HG03103 (cell line): ENCODE measurements at regions not wholly inside any gene's neighbourhood (a gene's known extent, or its start where the extent isn't known, plus 50 kb on each side); places are given as distances from the start of the nearest gene placed in this dataset.
A peak's percentile ranks its signal among the peaks of the same experiment; 100 is the strongest.

Source experiments
- ATAC-seq: cut with Tn5 transposase; IDR thresholded peaks from one replicate; pipeline ENCODE4 v1.9.1; 2021; ENCODE audit warnings: low read depth; ENCODE audit not compliant: unreplicated experiment

DNA sequence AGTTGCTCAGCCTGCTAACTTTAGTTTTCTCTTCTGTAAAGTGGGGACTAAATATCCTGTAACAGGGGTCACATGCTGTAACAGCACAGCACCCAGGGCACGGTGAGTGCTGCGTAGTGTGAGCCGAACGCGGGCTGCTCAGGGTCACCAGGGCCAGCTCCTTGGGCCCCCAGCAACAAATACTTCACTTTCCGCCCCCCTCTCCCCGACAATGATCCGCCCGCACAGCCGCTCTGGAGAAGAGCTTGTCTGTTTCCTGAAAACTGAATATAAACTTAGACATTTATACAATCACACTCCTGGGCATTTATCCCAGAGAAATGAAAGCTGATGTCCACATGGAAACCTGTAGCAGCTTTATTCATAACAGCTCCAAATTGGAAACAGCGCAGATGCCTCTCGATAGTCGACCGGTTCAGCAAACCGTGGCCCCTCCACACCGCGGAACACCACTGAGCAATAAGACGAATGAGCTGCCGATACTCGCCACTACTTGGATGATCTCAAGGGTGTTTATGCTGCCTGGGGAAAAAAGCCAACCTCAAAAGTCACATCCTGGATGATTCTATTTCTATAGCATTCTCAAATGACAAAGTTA, 267.2 kb downstream of the PARN start:
- ATAC-seq: no peak

DNA sequence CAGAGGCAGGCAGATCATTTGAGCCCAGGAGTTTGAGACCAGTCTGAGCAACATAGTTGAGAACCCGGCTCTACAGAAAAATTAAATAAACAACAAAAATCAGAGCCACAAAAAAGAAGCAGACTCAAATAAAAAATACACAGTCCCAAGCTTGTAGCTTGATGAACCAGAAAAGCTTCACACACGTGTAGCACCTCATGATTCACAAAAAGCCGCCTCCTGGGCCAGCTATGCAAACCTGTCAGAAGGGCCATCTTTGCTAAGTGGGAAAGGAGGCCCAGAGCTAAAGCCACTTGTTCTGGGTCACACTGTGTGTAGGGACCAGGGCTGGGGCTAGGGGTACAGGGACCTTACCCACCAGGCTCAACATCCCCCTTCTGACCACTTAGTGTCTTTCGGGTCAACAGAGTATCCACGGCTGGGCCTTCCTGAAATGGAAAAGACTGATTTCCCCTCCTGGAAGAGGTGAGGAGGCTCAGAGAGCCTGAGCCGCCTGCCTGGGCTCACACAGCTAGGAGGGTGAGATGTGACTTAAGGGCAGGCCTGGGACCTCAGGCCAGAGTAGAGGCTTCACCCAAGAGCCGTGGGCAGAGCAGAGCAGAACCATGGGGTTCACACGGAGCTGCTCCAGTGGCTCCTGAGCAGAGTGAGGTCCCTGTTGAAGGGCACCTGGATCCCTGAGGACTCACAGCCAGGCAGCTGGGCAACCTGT, 269.6 kb downstream of the PARN start:
- no peak for ATAC-seq

DNA sequence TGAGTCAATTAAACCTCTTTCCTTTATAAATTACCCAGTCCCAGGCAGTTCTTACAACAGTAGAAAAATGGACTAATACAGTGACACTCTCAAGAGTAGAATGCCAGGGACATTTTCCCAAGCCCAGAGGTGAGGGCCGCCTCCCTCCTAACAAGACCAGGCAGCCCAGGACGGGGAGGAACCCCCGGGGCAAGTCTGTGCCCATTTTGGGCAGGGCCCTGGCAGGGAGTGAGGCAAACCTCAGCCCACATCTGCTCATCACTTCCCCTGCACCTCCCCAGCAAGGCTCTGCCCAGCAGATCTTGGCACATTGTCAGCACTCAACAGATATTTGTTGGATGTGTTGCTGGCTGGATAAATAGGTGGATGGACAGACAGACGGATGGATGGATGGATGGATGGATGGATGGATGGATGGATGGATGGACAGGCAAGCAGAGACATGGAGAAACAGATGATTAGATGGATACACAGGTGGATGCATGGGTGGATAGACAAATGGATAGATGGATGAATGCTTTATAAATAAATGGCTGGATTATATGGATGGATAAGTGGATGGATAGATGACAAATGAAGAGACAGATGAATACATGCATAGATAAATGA, 271.3 kb downstream of the PARN start:
- ATAC-seq: no peak

DNA sequence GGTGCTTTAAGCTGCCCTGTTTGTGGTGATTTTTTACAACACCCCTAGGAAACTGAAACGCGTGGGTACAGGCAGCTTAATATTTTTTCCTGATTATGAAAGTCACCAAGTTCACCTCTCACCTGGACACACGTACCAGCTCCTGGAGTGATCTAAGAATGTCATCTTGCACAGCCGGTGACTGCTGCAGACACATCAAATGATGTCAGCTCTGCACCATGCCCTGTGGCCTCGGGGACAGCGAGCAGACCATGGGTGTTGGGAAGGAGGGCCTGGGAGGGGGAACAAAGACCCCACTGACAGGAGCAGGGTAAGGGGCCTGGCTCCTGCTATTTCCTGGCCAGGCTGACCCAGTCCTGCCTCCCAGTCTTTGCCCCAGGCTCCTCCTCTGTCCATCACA, 272.7 kb downstream of the PARN start:
- no peak for ATAC-seq

DNA sequence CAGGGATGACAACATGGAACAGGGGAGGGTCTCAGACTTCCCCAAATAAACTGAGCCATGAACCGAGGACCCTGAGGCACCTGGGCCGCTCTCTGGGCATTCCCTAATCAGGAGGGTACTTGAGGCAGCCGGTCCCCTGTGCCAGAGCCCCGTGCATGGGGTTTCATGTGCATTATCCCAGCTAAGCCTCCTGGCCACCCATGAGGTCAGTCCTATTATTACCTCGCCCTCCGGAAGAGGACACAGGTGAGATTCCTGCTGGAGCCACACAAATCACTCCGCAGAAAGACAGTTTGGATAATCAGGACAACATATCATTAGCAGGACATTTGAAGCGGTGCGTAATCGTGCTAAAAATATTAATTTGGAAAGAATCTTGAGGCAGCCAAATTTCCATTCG, 274.0 kb downstream of the PARN start:
- ATAC-seq: no peak

DNA sequence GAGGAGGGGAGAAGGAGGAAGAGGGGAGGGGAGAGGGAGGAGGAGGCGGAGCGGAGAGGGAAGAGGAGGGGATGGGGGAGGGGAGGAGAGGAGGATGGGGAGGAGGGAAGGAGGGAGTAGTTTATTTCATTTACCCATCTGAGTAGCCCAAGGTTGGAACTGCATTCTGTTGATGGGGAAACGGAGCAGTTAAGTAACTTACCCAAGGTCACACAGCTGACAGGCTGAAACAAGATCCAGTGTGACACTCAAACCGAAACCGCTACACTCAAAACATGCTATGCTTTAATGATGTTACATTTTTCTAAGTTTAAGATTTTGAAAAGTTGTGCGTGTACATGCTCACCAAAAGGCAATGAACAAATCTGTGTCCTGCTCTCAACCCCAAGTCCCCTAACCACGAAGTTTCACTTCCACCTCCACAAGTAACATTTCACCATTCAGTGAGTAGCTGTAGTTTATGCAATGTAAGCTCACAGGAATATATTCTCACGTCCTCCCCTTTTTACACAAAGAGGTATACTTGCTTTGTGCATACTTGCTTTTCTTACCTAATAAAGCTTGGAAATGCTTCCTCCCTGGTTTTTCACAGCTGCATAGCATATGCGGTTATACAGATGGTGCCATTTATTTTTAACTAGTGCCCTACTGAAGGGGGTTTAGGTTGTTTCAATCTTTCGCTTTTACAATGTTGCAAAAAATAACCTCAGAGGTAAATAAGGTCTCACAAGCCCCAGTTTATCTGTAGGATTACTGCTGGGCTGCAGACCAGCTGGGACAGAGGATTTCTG, 275.3 kb downstream of the PARN start:
- ATAC-seq: peak; percentile 85

DNA sequence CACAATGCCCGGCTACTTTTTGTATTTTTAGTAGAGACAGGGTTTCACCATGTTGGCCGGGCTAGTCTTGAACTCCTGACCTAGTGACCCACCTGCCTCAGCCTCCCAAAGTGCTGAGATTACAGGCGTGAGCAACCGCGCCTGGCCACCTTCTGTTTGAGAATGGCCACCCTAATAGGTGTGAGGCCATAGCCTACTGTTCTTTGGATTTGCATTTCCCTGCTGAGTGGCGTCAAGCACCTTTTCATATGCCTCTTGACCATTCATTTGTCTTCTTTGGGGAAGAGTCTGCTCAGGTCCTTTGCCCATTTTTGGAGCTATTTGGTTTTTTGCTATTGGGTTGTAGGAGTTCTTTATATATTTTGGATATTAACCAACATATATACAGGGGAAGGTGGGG, 276.7 kb downstream of the PARN start:
- no peak for ATAC-seq

DNA sequence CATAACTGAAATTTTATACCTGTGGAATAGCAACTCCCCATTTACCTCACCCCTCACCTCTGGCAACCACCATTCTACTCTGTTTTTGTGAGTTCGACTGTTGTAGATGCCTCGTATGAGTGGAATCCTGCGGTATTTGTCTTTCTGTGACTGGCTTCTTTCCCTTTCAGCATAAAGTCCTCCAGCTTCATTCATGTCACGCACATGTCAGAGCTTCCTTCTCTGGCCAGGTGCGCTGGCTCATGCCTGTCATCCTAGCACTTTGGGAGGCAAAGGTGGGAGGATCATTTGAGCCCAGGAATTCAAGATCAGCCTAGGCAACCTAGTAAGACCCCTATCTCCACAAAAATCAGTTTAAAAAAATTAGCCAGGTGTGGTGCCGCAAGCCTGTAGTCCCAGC, 278.4 kb downstream of the PARN start:
- no peak for ATAC-seq

DNA sequence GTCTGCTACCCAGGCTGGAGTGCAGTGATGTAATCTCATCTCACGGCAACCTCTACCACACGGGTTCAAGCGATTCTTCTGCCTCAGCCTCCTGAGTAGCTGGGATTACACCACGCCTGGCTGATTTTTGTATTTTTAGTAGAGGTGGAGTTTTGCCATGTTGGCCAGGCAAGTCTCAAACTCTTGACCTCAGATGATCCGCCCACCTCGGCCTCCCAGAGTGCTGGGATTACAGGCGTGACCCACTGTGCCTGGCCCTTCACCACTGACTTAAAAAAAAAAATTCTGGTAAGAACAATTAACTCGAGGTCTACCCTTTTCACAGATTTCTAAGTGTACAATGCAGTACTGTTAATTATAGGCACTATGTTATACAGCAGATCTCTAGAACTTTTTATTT, 279.4 kb downstream of the PARN start:
- no peak for ATAC-seq

DNA sequence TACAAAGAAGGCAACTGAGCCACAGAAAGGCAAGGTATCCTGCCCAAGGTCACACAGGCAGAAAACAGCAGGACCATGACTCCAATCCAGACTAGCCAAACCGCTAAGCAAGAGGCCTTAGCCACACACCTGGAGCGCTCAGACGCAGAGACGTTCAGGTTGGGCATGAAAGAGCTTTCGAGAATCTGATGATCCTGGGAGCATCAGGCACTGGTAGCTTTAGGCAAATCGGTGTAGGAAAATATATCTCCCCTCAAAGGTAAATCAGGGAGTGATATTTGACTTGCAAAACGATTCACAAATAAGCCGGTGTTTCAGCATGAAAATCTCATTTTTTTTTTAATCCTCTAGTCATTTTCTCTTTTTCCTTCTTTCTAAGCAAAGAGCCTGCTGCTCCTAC, 279.0 kb downstream of the MRTFB start:
- no peak for ATAC-seq

DNA sequence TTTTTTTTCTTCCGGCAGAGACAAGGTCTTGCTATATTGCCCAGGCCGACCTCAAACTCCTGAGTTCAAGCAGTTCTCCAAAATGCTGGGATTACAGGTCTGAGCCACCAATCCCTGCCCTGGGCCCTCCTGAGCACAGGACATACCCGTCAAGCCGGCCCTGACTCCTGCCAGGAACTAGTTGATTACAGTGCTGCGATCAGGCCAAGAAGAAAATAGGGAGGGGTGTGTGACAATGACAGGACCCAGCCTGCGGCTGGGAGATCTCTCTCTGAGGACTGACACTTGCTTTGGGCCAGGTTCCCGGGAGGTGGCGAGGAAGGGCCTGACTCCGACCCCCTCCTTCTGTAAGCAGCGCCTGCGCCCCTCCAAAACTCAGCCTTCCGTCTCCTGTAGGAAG, 276.6 kb downstream of the MRTFB start:
- ATAC-seq: no peak

DNA sequence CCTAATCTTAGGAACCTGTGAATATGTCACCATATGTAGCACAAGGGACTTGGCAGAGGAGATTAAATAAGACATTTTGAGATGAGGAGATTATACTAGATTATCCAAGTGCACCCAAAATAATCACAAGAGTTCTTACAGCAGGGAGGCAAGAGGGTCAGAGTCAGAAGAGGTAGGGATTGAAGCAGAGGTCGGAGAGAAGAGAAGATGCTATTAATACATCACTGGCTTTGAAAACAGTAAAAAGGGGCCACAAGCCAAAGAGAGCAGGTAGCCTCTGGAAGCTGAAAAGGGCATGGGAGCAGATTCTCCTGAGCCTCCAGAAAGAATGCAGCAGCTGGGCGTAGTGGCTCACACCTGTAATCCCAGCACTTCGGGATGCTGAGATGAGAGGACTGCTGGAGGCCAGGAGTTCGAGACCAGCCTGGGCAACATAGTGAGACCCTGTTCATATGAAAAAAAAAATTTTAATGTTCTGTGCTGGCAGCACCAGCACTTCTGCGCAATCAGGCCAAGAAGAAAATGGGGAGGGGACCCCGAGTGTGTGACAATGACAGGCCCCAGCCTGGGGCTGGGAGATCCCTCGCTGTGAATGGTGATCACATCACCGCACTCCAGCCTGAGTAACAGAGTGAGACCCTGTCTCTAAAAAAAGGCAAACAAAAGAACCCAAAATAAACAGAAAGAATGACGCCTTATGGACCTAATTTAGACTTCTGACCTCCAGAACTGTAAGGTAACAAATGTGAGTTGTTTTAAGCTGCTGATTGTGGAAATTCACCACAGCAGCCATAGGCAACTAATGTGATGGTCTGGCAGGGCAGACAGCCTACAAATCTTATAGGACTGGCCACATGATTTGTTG, 275.4 kb downstream of the MRTFB start:
- ATAC-seq: no peak

DNA sequence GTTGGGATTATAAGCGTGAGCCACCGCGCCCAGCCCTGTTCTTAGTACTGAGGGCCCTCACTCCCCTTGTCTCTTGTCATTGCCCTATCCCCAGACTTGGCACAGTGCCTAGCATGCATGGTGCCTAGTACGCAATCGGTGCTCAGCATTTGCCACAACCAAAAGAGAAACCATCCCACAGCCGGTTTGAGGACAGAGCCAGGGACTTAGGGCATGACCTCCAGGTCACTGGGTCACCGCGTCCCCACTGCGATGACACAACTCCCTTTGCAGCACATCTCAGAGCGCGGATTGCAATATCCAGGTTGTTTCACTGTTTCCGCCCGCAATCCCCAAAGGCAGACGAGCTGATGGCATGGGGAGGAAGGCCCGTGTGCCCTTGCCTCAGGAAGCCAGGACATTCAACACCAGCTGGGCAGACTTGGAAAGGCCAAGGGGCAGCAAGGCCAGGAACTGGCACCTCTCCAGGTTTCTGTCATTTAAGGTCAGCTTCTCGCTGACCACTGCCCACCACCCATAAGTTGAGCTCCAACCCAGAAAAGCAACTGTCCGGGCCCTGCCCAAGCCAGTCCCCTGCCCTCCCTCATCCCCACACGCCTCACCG, 274.5 kb downstream of the MRTFB start:
- no peak for ATAC-seq

DNA sequence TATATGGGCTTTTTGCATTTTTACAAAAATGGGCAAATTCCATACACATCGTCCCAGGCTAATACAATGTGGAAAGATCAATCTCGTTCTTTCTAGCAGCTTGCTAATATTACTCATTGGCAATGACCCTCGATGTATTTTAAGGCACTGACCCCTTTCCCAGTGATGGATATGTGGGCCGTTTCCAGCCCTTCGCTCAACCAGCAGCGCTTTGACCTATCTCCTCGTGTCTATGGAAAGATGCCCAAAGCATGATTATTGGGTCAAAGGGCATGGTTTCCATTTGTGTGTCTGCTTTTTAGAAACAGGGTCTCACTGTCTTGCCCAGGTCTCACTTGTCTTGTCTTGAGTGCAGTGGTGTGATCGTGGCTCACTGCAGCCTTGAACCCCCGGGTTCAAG, 273.8 kb downstream of the MRTFB start:
- no peak for ATAC-seq

DNA sequence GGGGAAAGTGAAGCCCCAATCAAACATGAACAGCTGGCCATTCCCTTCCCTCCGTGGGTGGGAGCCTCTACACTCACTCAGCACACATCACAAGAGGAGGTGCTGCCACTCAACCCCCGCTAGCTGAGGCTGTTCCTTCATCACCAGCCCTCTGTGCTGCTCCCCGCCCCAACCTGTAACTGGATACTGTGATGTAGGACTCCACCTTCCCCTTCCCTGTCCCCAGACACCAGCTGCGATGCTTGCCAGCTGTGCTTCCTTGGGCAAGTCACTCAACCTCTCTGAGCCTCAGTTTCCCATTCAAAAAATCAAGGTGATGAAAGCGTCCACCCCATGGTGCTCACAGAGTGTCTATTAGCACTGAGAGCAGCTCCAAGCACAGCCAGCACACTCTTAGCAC, 273.2 kb downstream of the MRTFB start:
- no peak for ATAC-seq

DNA sequence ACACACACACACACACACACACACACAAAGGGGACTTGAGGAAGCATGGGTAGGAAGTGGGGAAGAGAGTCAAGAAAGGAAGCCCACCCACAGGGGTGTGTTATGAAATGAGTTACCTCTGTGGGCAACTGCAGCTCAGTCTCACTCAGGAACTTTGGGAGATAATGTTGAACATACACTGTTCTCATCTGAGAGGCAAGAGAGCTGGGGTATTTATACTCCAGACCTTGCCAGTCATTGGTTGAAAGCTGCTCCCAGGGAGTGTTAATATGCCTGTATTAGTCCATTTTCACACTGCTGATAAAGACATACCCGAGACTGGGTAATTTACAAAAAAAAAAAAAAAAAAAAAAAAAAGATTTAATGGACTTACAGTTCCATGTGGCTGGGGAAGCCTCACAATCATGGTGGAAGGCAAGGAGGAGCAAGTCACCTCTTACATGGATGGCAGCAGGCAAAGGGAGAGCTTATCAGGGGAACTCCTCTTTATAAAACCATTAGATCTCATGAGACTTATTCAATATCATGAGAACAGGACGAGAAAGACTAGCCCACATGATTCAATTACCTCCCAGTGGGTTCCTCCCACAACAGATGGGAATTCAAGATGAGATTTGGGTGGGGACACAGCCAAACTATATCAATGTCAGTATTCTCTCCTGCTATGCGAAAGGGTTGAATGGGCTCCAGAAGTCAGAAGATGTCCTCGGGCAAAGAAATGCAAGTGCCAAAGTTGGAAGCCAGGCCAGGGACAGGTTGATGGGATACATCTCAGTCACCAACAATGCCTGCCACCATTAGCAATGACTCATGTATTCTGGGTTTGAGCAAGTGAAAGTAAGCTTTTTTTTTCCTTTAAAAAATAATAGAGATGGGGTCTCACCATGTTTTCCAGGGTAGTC, 270.5 kb downstream of the MRTFB start:
- ATAC-seq: no peak

DNA sequence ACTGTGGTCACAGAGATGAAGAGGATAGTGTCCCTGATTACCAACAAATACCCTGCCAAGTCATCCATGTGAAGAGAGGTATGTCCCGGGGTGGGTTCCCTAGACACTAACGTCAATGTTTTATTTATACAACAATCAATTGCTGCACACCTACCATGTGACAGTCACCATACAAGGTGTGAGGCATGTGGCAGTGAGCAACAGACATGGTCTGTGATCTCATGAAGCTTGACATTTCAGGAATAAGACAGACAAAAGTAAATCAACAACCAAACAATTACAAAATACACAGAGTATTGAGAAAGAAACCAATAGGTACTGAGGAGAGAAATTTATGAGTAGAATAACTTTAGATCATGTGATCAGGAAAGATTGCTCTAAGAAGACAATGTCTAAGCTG, 268.6 kb downstream of the MRTFB start:
- ATAC-seq: no peak

DNA sequence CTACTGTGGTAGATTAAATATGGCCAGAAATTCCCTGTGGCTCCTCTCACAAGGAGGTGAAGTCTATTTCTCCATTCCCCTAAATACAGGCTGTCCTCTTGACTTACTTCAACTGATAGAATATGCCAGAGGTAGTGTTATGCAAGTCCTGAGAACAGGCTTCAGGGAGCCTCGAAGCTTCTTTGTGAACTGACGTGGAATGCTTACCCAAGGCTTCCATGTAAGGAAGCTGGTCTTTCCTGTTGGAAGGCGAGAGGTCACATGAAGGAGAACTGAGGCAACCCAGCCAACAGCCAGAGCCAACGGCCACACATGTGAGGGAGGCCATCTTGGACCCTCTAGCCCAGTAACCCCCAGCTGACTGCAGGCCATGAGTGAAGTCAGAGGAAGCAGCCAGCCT, 267.9 kb downstream of the MRTFB start:
- ATAC-seq: no peak

DNA sequence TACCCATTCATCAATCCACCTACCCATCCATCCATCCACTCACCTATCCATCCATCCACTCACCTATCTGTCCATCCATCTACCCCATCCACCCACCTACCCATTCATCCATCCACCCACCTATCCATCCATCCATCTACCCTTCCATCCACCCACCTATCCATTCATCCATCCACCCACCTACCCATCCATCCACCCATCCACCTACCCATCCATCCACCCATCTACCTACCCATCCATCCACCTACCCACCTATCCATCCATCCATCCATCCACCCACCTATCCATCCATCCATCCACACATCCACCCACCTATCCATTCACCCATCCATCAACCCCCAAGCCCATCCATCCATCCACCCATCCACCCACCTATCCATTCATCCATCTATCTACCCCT, 267.1 kb downstream of the MRTFB start:
- no peak for ATAC-seq
